GM21360 (cell line): ENCODE measurements at regions not wholly inside any gene's neighbourhood (a gene's known extent, or its start where the extent isn't known, plus 50 kb on each side); places are given as distances from the start of the nearest gene placed in this dataset.

Source experiments
- ATAC-seq: cut with Tn5 transposase; IDR thresholded peaks from one replicate; pipeline ENCODE4 v1.9.1; 2021; ENCODE audit warnings: mild to moderate bottlenecking, moderate library complexity; ENCODE audit not compliant: unreplicated experiment

- ATAC-seq = no peak
Observed at GRCh38 chr13:107284173-107284572, 716.2 kb upstream of the ARGLU1 start.

GRCh38 chr13:107277911-107278310 lies 710.0 kb upstream of the ARGLU1 start:
- no peak for ATAC-seq

- ATAC-seq = no peak
Observed at GRCh38 chr13:107276936-107277335, 709.0 kb upstream of the ARGLU1 start.

DNA sequence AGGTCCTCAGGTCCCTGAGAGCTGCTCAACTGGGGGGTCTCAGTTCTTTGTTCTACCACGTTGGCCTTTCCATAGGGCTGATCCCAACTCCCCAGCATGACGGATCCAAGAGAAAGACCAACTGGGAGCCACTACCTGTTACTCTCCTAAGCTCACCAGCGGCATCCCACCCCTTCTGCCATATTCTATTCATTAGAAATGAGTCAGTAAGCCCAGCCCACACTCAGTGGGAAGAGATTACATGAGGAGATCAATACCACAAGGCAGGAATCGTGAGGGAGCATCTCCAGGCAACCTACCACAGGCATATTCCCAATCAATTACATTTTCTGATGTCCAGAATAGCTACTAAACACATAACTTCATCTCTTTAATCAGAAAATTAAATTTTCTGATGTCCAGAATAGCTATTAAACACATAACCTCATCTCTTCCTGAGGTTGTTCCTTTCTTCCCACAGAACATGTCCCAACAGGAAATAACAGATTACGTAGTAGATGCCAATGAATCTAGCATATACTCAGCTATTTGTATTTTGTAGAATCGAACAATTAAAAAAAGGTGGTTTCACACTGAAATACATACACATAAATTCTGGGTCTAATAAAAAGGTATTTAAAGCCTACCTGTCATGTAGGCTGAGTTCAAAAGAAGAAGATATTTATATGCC lies 708.1 kb upstream of the ARGLU1 start:
- no peak for ATAC-seq

- ATAC-seq = no peak
Observed at GRCh38 chr13:107275312-107275711, 707.4 kb upstream of the ARGLU1 start.

DNA sequence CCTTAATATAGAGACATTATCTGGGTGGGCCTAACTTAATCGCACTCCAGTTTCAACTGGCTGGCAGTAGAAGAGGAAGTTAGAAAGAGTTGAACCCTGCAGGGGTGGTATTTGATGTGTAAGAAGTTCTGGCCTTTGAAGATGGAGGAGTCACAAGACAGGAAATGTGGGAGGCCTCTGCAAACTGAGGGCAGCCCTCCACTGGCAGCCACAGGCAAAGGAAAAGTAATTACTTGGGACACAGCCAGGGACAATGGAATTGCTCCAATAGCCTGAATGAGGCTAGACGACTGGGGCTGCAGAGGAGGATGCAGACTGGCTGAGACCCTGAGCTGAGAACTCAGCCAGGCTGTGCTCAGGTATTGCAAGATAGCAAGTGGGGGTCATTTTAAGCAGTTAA lies 703.3 kb upstream of the ARGLU1 start:
- no peak for ATAC-seq

DNA sequence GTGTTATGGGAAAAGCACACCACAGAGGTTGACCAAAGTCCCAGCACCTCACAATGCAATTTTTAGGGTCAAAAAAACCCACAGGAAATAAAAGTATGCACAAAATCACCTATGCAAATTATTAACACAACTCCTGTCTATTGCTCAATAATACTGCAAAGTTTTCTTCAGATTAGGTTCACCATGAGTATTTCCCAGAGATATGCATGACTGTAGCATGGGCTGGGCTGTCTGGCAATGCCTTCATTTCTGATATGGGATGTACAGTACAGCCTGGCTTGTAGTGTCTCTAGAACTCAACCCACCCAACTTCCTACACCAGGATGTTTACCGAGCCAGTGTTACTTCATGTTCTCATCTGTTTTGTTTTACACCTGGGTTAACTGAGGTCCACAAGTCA lies 698.7 kb upstream of the ARGLU1 start:
- ATAC-seq = no peak

DNA sequence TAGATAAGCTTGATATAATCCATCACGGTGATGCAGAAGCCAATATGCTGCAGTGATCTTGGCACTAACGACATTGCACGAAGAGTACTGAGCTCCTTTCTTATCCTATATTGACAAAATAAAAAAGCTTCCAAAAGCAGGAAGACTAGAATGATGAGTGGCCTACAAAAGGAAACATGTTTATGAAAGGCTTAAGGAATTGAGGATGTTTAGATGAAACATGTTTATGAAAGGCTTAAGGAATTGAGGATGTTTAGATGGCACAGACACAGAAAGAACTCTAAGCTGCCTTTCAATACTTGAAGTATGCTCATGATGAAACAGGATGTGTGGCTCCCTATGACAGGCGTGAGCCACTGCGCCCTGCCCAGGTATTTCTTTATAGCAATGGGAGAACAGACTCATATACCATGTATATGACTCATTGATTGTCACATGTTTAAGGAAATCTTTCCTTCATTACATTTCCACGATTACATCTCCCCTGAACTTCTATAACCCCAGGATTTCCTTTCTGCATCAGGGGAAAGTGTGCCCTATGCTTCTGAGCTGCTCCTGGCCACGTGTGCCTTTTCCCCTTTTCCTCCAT lies 690.8 kb upstream of the ARGLU1 start:
- ATAC-seq = no peak

- no peak for ATAC-seq
Observed at GRCh38 chr13:107254392-107254791, 686.5 kb upstream of the ARGLU1 start.

DNA sequence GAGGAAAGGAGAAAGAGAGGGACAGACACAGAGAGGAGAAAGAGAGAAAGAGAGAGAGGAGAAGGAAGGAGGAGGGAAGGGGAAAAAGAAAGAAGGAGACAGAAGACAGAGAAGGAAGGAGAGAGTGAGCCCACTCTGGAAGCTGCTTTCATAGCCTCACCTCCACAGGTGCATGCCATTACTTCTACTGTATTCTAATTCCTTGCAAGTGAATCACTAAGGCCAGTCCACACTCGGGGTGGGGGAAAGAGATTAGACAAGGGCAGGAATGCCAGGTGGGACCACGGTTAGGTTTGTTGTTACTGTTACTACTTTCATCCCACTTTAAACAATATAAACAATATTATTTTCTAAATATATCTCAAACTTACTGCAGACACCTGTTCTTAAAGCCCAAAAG lies 684.5 kb upstream of the ARGLU1 start:
- ATAC-seq = no peak

GRCh38 chr13:107252021-107252420 lies 684.1 kb upstream of the ARGLU1 start:
- no peak for ATAC-seq

DNA sequence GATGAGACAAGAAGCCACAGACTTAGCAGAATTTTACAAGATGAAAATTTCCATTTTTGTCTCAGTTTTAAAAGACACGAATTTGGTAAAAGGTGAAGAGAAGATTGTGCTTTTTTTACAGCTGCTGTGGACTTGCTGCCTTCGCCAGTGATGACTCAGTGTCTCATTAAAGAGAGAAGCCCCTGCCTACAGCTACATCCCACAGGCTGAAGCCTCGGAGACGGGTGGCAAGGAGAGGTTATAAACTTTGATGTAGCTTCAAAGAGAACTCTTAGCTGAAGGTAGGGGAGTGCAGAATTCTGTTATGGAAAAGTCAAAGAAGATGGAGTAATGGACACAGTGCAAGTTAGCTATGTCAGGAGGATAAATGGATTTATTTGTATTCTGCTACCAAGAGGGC lies 683.4 kb upstream of the ARGLU1 start:
- ATAC-seq = no peak

GRCh38 chr13:107250628-107251027 lies 682.7 kb upstream of the ARGLU1 start:
- ATAC-seq = no peak

- no peak for ATAC-seq
Observed at GRCh38 chr13:107244241-107244640, 676.3 kb upstream of the ARGLU1 start.

GRCh38 chr13:107242138-107242537 lies 674.2 kb upstream of the ARGLU1 start:
- ATAC-seq = no peak

DNA sequence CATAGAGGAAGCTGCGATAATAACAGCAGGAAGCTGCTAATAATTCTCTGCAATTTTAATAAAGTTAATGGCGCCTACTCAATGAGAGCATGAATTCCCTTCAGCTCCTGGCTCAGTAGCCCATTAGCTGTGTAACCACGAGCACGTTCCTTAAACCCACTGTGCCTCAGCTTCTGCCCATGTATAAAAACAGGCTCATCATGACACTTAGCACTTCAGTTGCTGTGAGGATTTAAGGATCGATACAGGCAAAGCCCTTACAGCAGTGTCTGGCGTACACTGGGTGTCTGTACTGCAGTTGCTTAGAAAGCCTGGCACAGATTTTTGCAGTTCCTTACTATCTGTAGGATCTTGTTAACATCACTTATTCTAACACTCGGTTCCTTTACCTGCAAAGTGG lies 673.4 kb upstream of the ARGLU1 start:
- ATAC-seq = no peak

- no peak for ATAC-seq
Observed at GRCh38 chr13:107239213-107239612, 671.3 kb upstream of the ARGLU1 start.

DNA sequence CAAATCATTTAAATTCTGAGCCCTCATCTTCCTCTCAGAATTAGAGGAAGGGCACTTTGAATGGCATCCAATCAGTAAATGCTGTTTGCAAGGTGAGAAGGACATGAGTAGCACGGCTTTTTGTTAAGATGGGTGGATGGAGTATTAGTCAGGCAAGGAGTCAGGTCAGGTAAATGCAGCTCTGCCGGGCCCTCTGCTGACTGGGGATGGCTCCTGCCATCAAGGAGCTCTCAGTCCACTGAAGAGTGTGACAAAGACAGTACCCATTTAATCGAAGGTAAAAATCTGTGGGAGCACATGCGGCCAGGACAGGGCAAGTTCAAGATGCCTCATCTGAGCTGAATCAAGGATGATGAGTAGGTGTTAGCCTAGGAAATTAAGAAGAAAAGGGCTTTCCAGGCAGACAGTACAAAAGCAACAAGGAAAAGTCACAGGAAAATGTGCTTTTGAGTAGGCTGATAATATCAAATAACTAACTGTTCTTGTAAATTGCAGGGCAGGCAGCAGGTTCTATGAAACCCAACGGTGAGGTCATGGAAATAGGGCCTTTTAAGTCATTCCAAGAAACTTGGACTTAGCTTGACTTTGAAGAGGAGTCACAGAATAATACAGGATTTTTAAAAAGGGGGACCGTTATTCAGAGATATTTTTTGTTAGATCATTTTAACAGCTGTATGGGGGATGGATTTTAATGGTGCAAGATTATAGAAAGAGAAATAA lies 670.5 kb upstream of the ARGLU1 start:
- no peak for ATAC-seq

DNA sequence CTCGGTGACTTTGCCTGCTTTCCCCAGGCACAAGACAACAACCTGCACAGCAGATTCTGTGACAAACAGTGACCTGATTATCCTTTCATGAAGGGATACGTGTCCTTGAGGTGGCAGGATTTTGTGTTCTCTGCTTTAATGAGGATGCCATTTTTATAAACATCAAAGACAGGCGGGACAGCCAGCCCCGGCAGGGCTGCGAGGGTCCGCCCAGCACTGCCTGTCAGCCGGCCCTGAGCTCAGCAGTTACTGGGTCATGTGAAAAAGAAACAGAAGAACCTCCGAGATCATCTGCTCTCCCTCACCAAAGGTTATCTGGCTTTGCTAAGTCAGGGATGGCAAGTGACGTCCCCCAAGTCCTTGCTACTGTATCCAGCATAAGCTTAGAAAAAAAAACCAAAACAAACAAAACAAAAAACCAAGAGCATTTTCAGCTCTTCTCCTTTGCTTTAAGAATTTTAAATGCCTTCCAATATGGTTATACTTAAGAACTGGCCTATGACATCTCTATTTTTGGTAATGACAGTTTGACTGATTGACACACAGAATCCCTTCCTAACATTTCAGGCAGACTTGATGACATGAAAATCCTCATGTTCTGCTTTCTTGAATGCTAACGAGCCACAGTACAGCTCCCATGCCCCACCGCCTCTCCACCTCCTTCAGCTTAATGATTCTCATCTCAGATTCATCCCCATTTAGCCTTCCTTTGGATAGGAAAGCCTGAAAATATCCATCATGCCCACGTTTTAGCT lies 666.6 kb upstream of the ARGLU1 start:
- no peak for ATAC-seq

DNA sequence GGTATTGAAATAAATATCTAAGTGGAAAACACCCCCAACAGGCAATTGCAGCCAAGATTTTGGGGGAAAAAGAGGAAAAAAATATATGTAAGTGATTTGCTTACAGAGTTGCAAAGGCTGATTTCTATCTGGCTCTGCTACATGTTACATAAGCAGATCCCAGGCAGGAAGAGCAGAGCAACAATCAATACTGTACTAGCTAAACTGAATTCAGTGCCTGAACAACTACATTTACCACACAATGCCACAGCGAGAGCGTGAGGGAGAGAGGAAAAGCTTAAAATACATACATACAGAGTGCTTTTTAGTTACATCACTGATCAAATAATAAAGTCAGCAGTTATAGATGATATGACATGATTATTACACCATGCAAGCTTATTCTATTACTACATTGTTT lies 665.6 kb upstream of the ARGLU1 start:
- no peak for ATAC-seq

DNA sequence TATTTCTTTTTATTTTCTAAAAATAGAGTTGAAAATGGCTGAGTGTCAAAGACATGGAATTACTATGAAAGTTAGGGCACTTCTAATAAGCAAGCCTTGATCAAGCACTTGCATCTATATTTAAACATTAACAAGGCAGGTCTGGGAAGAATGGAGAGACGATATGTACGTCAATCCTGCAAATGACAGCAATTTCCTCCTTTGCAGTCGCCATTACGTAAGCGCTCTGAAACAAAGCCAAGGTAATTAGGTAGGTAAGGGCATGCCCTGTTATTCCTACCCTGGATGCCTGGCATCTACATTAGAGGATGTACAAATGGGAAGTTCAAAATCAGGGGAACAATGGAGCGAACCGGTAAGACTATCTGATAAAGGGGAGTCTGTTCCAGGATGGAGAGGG lies 664.0 kb upstream of the ARGLU1 start:
- no peak for ATAC-seq

DNA sequence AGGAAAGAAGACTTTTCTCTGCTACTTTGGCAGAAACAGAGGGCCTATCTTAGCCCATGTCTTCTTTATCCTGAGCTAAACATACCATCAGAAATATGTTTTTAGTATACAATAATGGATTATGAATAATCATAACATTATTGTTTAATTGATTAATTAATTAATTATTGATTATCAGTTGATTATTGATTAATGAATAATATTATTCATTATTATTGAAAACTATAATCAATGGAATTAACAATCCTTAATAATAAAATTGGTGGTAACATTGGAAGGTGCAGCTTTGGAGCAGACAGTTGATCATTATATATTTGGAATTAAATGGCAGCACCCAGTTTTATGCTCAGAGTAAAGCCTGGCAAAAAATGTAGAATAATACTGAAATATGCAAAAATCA lies 655.9 kb upstream of the ARGLU1 start:
- ATAC-seq = no peak
